ENCODE measurements at regions not wholly inside any gene's neighbourhood (a gene's known extent, or its start where the extent isn't known, plus 50 kb on each side); places are given as distances from the start of the nearest gene placed in this dataset.

DNA sequence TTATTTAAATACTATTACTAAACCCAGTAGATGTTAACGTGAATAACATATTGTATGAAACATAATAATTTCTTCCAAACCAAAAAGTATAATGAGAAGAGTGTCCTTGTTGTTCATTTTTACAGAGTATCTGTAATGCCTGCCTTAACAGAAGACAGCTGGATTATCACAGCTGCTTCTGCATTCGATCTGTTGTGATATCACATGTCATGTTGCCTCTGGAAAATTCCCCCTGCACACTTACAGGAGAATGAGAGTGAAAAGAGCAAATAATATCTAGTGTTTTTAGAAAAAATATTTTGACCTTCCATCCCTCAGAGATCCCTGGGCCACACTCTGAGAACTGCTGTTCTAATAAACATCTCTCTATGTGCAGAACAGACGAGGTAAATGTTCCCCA is 240.1 kb upstream of the NOCT start:
- no peak for TF ChIP-seq GATA2 (IDR thresholded peaks at IDR 0.05; ENCODE audit: low read depth, low read length)
- no peak for TF ChIP-seq GATA3 (IDR thresholded peaks at IDR 0.05; ENCODE audit: low read depth, low read length)

Measured in SH-SY5Y (cell line).